ENCODE measurements at regions not wholly inside any gene's neighbourhood (a gene's known extent, or its start where the extent isn't known, plus 50 kb on each side); places are given as distances from the start of the nearest gene placed in this dataset.

GRCh38 chr1:47562147-47562546 is 124.3 kb downstream of the FOXD2 start:
- DNase-seq (ENCODE audit: low read depth in 1 of 2, low spot score in 1 of 2), result no peak
- in situ Hi-C loops (cut with HindIII; ENCODE audit: low pct_unique_long_range_greater_than_20kb, low sequenced_read_pairs), result no loop called here
- no peak for TF ChIP-seq JUND (IDR thresholded peaks at IDR 0.05; ENCODE audit: low read depth)

GRCh38 chr1:47562799-47563198 is 125.0 kb downstream of the FOXD2 start:
- TF ChIP-seq JUND (IDR thresholded peaks at IDR 0.05; ENCODE audit: low read depth), result no peak
- in situ Hi-C loops (cut with HindIII; ENCODE audit: low pct_unique_long_range_greater_than_20kb, low sequenced_read_pairs), result no loop called here
- DNase-seq (ENCODE audit: low read depth in 1 of 2, low spot score in 1 of 2), result no peak

- DNase-seq (ENCODE audit: low read depth in 1 of 2, low spot score in 1 of 2), result no peak
- no peak for TF ChIP-seq JUND (IDR thresholded peaks at IDR 0.05; ENCODE audit: low read depth)
- in situ Hi-C loops (cut with HindIII; ENCODE audit: low pct_unique_long_range_greater_than_20kb, low sequenced_read_pairs), result no loop called here
These were observed 125.4 kb downstream of the FOXD2 start for GRCh38 chr1:47563201-47563600.

- in situ Hi-C loops (cut with HindIII; ENCODE audit: low pct_unique_long_range_greater_than_20kb, low sequenced_read_pairs), result no loop called here
These were observed 126.7 kb downstream of the FOXD2 start for GRCh38 chr1:47564570-47564969.

GRCh38 chr1:47565092-47565491 is 127.2 kb downstream of the FOXD2 start:
- DNase-seq (ENCODE audit: low read depth in 1 of 2, low spot score in 1 of 2), result no peak
- TF ChIP-seq JUND (IDR thresholded peaks at IDR 0.05; ENCODE audit: low read depth), result no peak
- in situ Hi-C loops (cut with HindIII; ENCODE audit: low pct_unique_long_range_greater_than_20kb, low sequenced_read_pairs), result no loop called here

More at GRCh38 chr1:47564570-47564969, 126.7 kb downstream of the FOXD2 start:
- TF ChIP-seq JUND (IDR thresholded peaks at IDR 0.05; ENCODE audit: low read depth), result no peak
- DNase-seq (ENCODE audit: low read depth in 1 of 2, low spot score in 1 of 2), result no peak

- no peak for DNase-seq (ENCODE audit: low read depth in 1 of 2, low spot score in 1 of 2)
- TF ChIP-seq JUND (IDR thresholded peaks at IDR 0.05; ENCODE audit: low read depth), result no peak
- in situ Hi-C loops (cut with HindIII; ENCODE audit: low pct_unique_long_range_greater_than_20kb, low sequenced_read_pairs), result no loop called here
These were observed 127.8 kb downstream of the FOXD2 start for GRCh38 chr1:47565676-47566075.

GRCh38 chr1:47568763-47569162 is 130.9 kb downstream of the FOXD2 start:
- DNase-seq (ENCODE audit: low read depth in 1 of 2, low spot score in 1 of 2), result no peak
- in situ Hi-C loops (cut with HindIII; ENCODE audit: low pct_unique_long_range_greater_than_20kb, low sequenced_read_pairs), result no loop called here
- no peak for TF ChIP-seq JUND (IDR thresholded peaks at IDR 0.05; ENCODE audit: low read depth)

GRCh38 chr1:47569261-47569660 is 131.4 kb downstream of the FOXD2 start:
- DNase-seq (ENCODE audit: low read depth in 1 of 2, low spot score in 1 of 2), result no peak
- no peak for TF ChIP-seq JUND (IDR thresholded peaks at IDR 0.05; ENCODE audit: low read depth)
- in situ Hi-C loops (cut with HindIII; ENCODE audit: low pct_unique_long_range_greater_than_20kb, low sequenced_read_pairs), result no loop called here

- peak; percentile 73 to 85 for DNase-seq (ENCODE audit: low read depth in 1 of 2, low spot score in 1 of 2)
- in situ Hi-C loops (cut with HindIII; ENCODE audit: low pct_unique_long_range_greater_than_20kb, low sequenced_read_pairs), result no loop called here
- TF ChIP-seq JUND (IDR thresholded peaks at IDR 0.05; ENCODE audit: low read depth), result no peak
These were observed 132.0 kb downstream of the FOXD2 start for GRCh38 chr1:47569681-47570470.

- in situ Hi-C loops (cut with HindIII; ENCODE audit: low pct_unique_long_range_greater_than_20kb, low sequenced_read_pairs), result no loop called here
- DNase-seq (ENCODE audit: low read depth in 1 of 2, low spot score in 1 of 2), result no peak
- no peak for TF ChIP-seq JUND (IDR thresholded peaks at IDR 0.05; ENCODE audit: low read depth)
These were observed 133.3 kb downstream of the FOXD2 start for GRCh38 chr1:47571161-47571560.

GRCh38 chr1:47571952-47572351 is 134.1 kb downstream of the FOXD2 start:
- in situ Hi-C loops (cut with HindIII; ENCODE audit: low pct_unique_long_range_greater_than_20kb, low sequenced_read_pairs), result no loop called here
- DNase-seq (ENCODE audit: low read depth in 1 of 2, low spot score in 1 of 2), result no peak
- TF ChIP-seq JUND (IDR thresholded peaks at IDR 0.05; ENCODE audit: low read depth), result no peak

GRCh38 chr1:47572731-47573430 is 135.0 kb downstream of the FOXD2 start:
- TF ChIP-seq JUND (IDR thresholded peaks at IDR 0.05; ENCODE audit: low read depth), result no peak
- in situ Hi-C loops (cut with HindIII; ENCODE audit: low pct_unique_long_range_greater_than_20kb, low sequenced_read_pairs), result no loop called here
- DNase-seq (ENCODE audit: low read depth in 1 of 2, low spot score in 1 of 2), result no peak

GRCh38 chr1:47574451-47575165 is 136.8 kb downstream of the FOXD2 start:
- DNase-seq (ENCODE audit: low read depth in 1 of 2, low spot score in 1 of 2), result no peak
- TF ChIP-seq JUND (IDR thresholded peaks at IDR 0.05; ENCODE audit: low read depth), result no peak
- in situ Hi-C loops (cut with HindIII; ENCODE audit: low pct_unique_long_range_greater_than_20kb, low sequenced_read_pairs), result no loop called here
